ENCODE measurements at regions not wholly inside any gene's neighbourhood (a gene's known extent, or its start where the extent isn't known, plus 50 kb on each side); places are given as distances from the start of the nearest gene placed in this dataset.

DNA sequence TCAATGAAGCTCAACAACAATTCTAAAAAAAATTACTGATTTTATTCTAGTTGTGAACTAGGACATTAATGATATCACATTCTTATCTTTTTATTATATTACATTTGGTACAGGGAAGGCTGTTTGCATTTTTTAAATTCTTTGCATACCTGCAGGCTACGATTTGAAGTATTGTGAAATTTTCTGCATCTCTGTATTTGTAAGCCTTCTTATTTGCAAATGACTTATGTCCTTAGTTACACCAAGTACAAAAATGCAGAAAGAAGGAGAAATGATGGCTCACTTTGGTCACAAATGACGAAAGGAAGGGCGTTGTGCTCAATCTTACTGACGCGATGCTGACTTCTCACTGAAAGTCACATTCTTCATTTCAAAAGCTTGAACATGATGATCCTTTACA lies 227.5 kb upstream of the SOX11 start:
- DNase-seq = no peak

GRCh38 chr2:5465859-5466258 lies 226.3 kb upstream of the SOX11 start:
- DNase-seq = no peak

DNA sequence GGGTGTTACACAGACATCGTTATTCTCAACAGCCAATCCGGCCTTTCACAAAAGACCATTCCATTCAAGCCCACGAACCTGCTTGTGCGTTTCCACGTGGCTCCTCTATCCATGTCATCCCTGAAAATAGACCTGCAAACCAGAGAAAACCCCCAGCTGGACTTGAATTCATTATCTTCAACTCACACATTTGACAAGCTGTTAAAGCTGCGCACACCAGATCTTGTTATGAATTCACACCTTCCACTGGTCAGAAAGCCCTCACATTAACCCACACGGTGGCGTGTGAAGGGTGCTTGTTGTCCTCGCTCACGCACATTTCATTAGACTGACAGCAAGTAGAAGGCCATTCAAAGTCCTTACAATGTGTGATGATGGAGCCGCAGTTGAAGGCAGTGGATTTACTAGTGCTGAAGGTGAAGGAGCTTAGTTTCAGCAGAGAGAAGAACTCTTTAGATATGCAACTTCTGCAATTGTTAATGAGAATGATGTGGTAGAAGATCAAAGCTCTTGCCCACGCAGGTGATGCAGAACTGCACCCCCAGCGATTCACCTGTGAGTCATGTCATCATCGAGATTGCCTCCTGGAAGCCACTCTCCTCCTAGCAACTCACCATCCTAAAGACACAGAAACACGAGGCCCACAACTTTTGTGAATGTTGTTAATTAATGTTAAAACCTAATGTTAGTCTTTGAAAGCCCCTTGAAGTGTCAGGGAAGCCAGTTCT lies 224.8 kb upstream of the SOX11 start:
- DNase-seq = no peak

GRCh38 chr2:5472673-5473072 lies 219.5 kb upstream of the SOX11 start:
- no peak for DNase-seq

- no peak for DNase-seq
These were observed 218.5 kb upstream of the SOX11 start for GRCh38 chr2:5473635-5474034.

DNA sequence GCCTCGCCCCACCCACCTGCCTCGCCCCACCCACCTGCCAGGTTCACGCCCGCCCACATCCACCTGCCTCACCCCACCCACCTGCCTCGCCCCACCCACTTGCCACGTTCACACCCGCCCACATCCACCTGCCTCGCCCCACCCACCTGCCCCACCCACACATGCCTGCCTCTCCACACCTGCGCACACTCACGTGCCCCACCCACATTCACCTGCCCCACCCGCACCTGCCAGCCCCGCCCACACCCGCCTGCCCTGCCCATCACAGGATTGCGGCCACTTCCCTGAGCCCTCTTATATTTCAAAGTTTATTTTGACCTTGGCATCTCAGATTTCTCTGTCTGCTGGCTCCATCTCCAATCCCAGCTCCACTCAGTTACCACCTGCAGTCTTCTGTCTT lies 217.5 kb upstream of the SOX11 start:
- no peak for DNase-seq

DNA sequence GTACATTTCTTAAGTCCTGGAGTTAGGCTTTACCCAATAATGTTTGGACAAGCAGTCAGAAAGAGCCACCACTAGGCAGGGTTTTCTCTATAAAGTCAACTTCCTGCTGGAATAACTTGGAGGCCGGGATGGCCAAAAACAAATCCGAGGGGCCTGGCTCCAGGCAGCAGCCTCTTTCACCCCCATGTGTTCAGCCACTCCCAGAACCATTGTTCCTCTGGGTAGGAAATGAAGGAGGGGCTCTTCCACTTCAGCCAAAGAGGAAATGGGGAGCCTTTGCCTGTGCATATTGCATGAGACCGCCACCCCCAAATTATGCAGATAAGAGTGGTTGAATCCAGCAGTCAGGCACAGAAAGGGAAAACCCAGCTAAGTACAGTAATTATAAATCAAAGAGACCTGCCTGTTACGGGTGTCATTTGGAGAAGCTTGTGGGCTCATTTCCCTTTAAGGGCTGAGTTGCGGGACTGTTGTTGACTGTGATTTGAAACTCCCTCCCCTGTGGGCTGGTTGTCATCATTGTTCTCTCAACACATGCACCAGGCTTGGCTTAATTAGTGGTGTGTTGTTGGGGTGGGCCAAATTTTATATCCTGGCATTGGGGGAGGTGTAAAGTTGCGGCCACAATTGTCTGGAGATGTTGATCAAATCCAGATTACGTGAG lies 212.8 kb upstream of the SOX11 start:
- no peak for DNase-seq

- DNase-seq = no peak
These were observed 209.3 kb upstream of the SOX11 start for GRCh38 chr2:5482929-5483331.

GRCh38 chr2:5484868-5485267 lies 207.3 kb upstream of the SOX11 start:
- DNase-seq = no peak

DNA sequence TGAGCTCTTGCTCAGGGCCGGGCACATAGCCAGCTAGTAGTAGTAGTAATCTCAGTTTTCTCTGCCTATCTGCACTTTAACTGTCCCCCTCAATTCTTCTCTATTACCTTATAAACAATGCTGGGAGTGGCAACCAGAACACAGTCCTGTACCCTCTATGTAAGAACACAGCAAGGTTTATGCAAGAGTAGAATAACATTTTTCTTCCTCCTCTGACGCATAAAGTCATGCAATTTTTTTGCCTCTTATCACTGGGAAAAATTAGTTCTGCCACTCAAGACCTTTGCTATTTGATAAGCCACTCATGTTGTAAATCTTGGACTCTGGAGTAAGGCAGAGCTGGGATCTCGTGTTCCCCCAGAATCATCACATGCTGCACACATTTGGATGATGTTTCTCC lies 200.7 kb upstream of the SOX11 start:
- no peak for DNase-seq

- DNase-seq = no peak
These were observed 198.9 kb upstream of the SOX11 start for GRCh38 chr2:5493256-5493655.

DNA sequence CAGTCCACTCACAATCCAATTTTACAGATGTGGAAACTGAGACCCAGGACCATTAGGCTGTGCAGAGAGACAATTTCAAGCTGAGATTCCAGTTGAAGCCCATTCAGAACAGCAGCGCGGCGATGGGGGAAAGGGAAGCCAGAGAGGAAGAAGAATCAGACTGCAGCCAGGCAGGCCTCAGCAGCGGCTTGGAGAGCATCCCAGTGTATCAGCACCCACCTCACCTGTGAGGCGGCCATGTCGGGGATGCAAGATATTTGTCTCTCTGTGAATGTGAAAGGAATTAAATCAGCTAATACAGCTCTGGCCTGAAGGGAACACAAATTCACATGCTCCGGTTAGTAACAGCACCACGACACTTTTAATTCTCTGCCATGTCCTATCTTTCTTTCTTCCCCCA lies 198.0 kb upstream of the SOX11 start:
- no peak for DNase-seq

DNA sequence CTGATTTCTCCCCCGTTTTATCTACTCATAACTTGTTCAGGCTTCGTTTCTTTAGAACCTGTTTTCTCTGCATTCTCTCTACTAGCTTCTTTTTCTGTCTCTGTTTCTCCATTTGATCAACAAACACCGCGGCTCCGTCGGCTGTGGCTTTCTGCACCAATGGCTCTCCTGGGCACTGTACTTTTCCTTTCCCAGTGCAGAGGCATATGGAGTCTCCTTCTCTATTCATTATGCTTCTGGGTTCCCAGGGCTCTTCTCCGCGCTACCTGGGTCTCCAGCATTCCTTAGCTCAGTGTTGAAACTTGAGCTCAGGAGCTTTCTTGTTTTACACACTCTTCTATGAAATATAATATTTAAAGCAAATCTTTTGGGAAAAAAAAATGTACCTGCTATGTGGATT lies 196.6 kb upstream of the SOX11 start:
- no peak for DNase-seq

- no peak for DNase-seq
These were observed 194.3 kb upstream of the SOX11 start for GRCh38 chr2:5497874-5498273.

- no peak for DNase-seq
These were observed 190.4 kb upstream of the SOX11 start for GRCh38 chr2:5501807-5502206.

DNA sequence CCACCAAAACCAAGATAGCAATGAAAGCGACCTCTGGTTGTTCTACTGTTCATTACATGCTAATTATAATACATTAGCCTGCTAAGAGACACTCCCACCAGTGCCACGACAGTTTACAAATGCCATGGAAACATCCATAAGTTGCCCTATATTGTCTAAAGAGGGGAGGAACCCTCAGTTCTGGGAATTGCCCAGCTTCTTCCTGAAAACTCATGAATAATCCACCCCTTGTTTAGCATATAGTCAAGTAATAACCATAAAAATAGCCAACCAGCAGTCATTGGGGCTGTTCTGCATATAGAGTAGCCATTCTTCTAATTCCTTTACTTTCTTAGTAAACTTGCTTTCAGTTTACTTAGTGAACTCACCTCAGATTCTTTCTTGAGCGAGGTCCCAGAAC lies 189.8 kb upstream of the SOX11 start:
- DNase-seq = no peak

DNA sequence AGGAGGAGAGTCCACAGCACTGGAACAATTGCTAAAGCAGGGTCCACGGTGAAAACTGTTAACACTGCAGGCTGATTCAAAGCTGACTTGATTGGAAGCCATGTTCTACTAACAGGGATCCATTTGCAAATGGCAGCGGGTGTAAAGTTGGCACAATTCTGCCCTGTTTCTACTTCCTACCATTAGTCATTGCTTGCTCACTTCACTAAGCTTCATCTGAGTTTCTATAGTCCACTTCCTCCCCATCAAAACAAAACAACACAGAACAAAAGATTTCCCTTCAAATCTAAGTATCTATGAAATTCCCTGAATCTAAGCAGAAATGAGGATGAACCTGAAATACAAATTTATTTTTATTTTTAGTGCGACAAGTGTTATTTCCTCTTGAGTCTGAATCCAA lies 187.4 kb upstream of the SOX11 start:
- DNase-seq = no peak

GRCh38 chr2:5507367-5507766 lies 184.8 kb upstream of the SOX11 start:
- no peak for DNase-seq

GRCh38 chr2:5509362-5509761 lies 182.8 kb upstream of the SOX11 start:
- no peak for DNase-seq

DNA sequence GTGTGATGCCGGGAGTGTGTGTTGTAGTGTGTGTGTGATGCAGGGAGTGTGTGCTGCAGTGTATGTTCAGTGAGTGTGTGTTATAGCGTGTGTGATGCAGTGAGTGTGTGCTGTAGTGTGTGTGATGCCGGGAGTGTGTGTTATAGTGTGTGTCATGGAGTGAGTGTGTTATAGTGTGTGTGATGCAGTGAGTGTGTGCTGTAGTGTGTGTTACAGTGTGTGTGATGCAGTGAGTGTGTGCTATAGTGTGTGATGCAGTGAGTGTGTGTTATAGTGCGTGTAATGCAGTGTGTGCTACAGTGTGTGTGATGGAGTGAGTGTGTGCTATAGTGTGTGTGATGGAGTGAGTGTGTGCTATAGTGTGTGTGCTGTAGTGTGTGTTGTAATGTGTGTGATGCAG lies 182.1 kb upstream of the SOX11 start:
- no peak for DNase-seq

- DNase-seq = no peak
These were observed 176.5 kb upstream of the SOX11 start for GRCh38 chr2:5515693-5516092.

DNA sequence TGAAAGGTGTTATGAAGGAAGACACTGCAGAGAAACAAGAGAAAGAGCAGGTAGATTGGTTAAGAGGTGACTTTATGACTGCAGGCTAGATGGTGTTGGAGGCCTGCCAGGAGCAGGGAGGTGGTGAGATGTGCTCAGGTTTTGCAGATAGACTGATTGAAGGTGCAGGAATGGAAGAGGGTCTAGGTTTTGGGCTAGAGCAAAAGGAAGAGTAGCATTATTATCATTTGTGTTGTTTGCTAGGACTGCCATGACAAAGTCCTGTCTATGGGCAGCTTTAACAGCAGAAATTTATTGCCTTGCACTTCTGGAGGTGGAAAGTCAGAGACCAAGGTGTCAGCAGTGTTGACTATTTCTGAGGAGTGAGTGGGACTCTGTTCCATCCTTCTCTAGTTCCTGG lies 172.9 kb upstream of the SOX11 start:
- no peak for DNase-seq

- DNase-seq = no peak
These were observed 171.7 kb upstream of the SOX11 start for GRCh38 chr2:5520463-5520972.

- DNase-seq = no peak
These were observed 170.7 kb upstream of the SOX11 start for GRCh38 chr2:5521461-5521860.

GRCh38 chr2:5524551-5524950 lies 167.6 kb upstream of the SOX11 start:
- no peak for DNase-seq

All from activated CD8-positive, alpha-beta memory T cell treated with anti-CD3 and anti-CD28 coated beads, Interleukin-2, amount 50 U/mL, for 48 hours (primary cell).